ENCODE measurements at regions not wholly inside any gene's neighbourhood (a gene's known extent, or its start where the extent isn't known, plus 50 kb on each side); places are given as distances from the start of the nearest gene placed in this dataset.

DNA sequence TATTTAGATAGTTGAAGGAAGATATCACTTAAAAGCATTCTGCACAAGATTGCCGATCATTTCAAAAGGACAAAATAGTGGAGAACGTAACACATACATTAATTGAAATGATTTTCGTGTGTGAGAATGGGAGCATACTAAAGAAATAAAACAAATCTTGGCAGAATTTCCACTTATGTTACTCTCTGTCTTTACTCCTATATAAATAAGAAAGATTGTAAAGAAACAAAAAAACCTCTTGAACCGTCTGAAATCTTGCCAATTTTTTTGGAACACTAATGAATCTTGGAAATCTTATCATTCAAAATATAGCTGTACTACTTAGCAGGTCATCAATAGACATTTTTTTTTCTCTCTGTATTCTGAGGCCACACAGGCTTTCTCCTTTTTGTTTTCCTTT is 528.8 kb upstream of the NCAM2 start:
- TF ChIP-seq, protein P1, sequence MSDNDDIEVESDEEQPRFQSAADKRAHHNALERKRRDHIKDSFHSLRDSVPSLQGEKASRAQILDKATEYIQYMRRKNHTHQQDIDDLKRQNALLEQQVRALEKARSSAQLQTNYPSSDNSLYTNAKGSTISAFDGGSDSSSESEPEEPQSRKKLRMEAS (IDR thresholded peaks at IDR 0.05), result no peak
- TF ChIP-seq NFIC (IDR thresholded peaks at IDR 0.05), result no peak
- TF ChIP-seq TAF1 (IDR thresholded peaks at IDR 0.05; ENCODE audit: low read depth), result no peak
- TF ChIP-seq CREB1 (IDR thresholded peaks at IDR 0.05; ENCODE audit: low read depth), result no peak
- TF ChIP-seq YY1 (IDR thresholded peaks at IDR 0.05; ENCODE audit: low read depth), result no peak
- TF ChIP-seq RAD21 (IDR thresholded peaks at IDR 0.05; ENCODE audit: low read depth), result no peak
- no peak for TF ChIP-seq EP300 (IDR thresholded peaks at IDR 0.05; ENCODE audit: borderline replicate concordance)
- TF ChIP-seq, protein P2, sequence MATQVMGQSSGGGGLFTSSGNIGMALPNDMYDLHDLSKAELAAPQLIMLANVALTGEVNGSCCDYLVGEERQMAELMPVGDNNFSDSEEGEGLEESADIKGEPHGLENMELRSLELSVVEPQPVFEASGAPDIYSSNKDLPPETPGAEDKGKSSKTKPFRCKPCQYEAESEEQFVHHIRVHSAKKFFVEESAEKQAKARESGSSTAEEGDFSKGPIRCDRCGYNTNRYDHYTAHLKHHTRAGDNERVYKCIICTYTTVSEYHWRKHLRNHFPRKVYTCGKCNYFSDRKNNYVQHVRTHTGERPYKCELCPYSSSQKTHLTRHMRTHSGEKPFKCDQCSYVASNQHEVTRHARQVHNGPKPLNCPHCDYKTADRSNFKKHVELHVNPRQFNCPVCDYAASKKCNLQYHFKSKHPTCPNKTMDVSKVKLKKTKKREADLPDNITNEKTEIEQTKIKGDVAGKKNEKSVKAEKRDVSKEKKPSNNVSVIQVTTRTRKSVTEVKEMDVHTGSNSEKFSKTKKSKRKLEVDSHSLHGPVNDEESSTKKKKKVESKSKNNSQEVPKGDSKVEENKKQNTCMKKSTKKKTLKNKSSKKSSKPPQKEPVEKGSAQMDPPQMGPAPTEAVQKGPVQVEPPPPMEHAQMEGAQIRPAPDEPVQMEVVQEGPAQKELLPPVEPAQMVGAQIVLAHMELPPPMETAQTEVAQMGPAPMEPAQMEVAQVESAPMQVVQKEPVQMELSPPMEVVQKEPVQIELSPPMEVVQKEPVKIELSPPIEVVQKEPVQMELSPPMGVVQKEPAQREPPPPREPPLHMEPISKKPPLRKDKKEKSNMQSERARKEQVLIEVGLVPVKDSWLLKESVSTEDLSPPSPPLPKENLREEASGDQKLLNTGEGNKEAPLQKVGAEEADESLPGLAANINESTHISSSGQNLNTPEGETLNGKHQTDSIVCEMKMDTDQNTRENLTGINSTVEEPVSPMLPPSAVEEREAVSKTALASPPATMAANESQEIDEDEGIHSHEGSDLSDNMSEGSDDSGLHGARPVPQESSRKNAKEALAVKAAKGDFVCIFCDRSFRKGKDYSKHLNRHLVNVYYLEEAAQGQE (IDR thresholded peaks at IDR 0.05; ENCODE audit: low read depth), result no peak
- no peak for TF ChIP-seq ZBTB7A (IDR thresholded peaks at IDR 0.05; ENCODE audit: low read depth)
- TF ChIP-seq EGR1 (IDR thresholded peaks at IDR 0.05), result no peak
